Upper lobe of right lung (tissue), 1 donor: ENCODE measurements at regions not wholly inside any gene's neighbourhood (a gene's known extent, or its start where the extent isn't known, plus 50 kb on each side); places are given as distances from the start of the nearest gene placed in this dataset.

Experiments
- ATAC-seq: fragments of 200-7000 bp; cut with Tn5 transposase; one replicate; pipeline ENCODE4 v1.9.1; 2020; ENCODE audit warnings: mild to moderate bottlenecking, moderate library complexity
- DNase-seq: peaks from one replicate; pipeline ENCODE4 v3.0.0-alpha.2; 2020
- H3K27ac ChIP-seq: fragments of 200-600 bp; one replicate; pipeline ENCODE4 v1.8.0; 2022
- H3K27me3 ChIP-seq: fragments of 200-600 bp; one replicate; pipeline ENCODE4 v1.8.0; 2022; ENCODE audit warnings: mild to moderate bottlenecking
- H3K36me3 ChIP-seq: fragments of 200-600 bp; one replicate; pipeline ENCODE4 v1.8.0; 2022
- H3K4me1 ChIP-seq: fragments of 200-600 bp; one replicate; pipeline ENCODE4 v1.8.0; 2022
- H3K4me3 ChIP-seq: fragments of 200-600 bp; one replicate; pipeline ENCODE4 v1.8.0; 2022; ENCODE audit warnings: mild to moderate bottlenecking
- H3K9me3 ChIP-seq: fragments of 200-600 bp; one replicate; pipeline ENCODE4 v1.8.0; 2022
- intact Hi-C: fragments of 100-400 bp; cut with DNase I; formaldehyde crosslinking; loops from one replicate; pipeline ENCODE4 v1.11.0; 2022
- TF ChIP-seq, protein P1 (sequence below): fragments of 200-600 bp; IDR thresholded peaks from one replicate; pipeline ENCODE4 v1.8.0; 2022; ENCODE audit warnings: antibody characterized with exemption
- donor health status: DM: no; HTN: yes; CAD: no; lungs with severe emphysema.

DNA sequence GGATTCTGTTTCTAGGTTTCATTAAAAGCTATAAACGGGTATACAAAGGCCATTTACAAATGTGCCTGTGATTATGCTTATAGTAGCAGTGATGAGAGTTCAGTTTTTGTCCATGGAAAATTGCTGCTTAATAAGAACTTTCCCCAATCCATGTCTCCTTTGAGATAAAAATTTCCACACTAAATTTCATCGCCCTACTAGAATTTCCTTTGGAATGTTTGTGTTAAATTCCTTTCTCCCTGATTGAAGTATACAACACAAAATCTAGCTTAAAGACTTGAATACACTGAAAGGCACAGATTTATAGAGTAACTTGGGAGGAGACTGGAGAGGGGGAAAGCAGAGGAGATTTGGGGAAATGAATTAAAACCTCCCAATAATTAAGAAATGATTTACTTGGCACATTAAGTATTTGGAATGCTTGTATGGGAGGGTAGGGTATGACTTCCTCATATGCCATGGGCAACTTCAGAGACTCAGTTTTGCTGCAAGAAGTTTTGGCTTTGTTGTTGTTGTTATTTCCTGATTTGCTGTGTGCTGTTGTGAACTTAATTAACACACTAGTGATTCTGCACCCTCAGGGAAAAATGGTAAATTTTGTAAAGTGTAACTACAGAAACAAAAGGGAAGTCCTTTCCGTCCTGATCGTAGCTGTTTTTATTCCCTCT, 157.6 kb upstream of the LMO4 start:
- Histone ChIP-seq H3K4me3 (no peak overlapping the region), H3K4me1 (no peaks in the 10 kb centered on the region), H3K27ac (no peak overlapping the region), H3K27me3 (no peaks in the 10 kb centered on the region), H3K36me3 (no peaks in the 10 kb centered on the region), H3K9me3 (no peaks in the 10 kb centered on the region)
- TF ChIP-seq, protein P1, sequence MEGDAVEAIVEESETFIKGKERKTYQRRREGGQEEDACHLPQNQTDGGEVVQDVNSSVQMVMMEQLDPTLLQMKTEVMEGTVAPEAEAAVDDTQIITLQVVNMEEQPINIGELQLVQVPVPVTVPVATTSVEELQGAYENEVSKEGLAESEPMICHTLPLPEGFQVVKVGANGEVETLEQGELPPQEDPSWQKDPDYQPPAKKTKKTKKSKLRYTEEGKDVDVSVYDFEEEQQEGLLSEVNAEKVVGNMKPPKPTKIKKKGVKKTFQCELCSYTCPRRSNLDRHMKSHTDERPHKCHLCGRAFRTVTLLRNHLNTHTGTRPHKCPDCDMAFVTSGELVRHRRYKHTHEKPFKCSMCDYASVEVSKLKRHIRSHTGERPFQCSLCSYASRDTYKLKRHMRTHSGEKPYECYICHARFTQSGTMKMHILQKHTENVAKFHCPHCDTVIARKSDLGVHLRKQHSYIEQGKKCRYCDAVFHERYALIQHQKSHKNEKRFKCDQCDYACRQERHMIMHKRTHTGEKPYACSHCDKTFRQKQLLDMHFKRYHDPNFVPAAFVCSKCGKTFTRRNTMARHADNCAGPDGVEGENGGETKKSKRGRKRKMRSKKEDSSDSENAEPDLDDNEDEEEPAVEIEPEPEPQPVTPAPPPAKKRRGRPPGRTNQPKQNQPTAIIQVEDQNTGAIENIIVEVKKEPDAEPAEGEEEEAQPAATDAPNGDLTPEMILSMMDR, result no peak
- DNase-seq, result no peak
- intact Hi-C loops, result no loop called here
- no peak for ATAC-seq

DNA sequence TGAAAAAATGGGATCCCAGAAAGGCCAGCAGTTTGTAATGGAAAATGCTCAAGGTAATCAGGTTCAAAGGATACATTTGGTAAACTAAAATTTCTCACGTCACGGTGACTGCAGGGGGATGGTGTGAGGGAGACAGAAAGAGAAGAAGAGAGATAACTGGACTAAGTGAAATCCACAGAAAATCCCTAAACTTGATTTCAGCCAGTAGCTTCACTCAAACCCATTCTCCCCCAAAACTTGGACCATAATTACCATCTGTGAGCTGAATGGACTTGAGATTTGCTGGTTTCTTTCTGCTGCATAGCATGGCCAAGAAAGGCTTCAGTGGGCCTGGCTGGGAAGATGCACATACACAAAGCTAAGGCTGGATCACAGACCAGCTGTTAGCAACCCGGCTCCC, 155.4 kb upstream of the LMO4 start:
- Histone ChIP-seq H3K36me3 (no peaks in the 10 kb centered on the region), H3K9me3 (no peaks in the 10 kb centered on the region), H3K4me1 (no peaks in the 10 kb centered on the region), H3K4me3 (no peak overlapping the region), H3K27me3 (no peaks in the 10 kb centered on the region), H3K27ac (no peak overlapping the region)
- no peak for DNase-seq
- intact Hi-C loops, result no loop called here
- TF ChIP-seq, protein P1, result no peak
- ATAC-seq, result no peak

DNA sequence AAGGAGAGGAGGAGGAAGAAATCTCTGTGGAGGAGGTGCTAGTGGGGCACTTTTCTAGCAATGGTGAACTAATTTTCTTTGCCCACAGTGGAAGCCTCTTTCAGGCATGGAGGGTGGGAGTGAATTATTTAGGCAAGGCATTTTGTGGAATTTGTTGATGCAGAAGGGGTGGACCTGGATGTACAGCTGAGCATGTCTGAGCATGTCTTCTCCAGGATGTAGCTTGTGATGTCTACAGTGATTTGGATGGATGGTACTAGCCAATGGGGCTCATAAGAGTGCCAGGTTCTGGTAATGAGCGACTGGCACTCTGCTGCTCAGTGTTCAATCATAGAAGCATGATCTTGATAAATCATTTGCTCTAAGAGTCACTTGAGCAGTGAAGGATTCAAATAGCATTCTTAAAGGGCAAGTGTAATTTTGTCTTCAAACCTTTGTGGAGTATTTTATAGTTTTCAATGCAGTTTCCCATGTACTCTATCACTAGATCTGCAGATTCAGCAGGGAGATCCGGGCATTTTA, 153.9 kb upstream of the LMO4 start:
- Histone ChIP-seq H3K27ac (no peak overlapping the region), H3K36me3 (no peaks in the 10 kb centered on the region), H3K4me3 (no peak overlapping the region), H3K4me1 (peaks cover 1% of the 10 kb centered on the region), H3K27me3 (no peaks in the 10 kb centered on the region), H3K9me3 (no peaks in the 10 kb centered on the region)
- intact Hi-C loops, result no loop called here
- TF ChIP-seq, protein P1, result no peak
- no peak for DNase-seq
- ATAC-seq, result peak; percentile 67

DNA sequence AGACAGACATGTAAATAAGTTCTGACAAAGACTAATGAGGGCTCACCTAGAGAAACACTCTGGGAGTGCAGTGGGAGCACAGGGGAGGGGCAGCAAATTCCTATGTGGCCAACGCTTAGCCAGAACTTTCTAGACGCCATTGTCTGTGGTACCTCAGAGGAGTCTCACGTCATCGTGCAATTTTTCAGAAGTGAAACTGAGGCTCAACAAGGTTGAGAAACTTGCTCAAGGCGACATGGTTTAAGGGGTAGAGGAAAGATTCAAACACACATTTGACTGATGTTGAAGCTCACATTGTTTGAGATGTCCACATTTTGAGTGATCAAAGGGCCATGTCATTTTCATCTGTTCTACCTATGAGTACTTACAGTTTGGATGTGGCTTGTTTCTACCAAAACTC, 152.6 kb upstream of the LMO4 start:
- Histone ChIP-seq H3K4me3 (no peak overlapping the region), H3K27me3 (no peaks in the 10 kb centered on the region), H3K27ac (no peak overlapping the region), H3K4me1 (peaks cover 8% of the 10 kb centered on the region), H3K36me3 (no peaks in the 10 kb centered on the region), H3K9me3 (no peaks in the 10 kb centered on the region)
- no peak for ATAC-seq
- TF ChIP-seq, protein P1, result no peak
- intact Hi-C loops, result no loop called here
- no peak for DNase-seq

DNA sequence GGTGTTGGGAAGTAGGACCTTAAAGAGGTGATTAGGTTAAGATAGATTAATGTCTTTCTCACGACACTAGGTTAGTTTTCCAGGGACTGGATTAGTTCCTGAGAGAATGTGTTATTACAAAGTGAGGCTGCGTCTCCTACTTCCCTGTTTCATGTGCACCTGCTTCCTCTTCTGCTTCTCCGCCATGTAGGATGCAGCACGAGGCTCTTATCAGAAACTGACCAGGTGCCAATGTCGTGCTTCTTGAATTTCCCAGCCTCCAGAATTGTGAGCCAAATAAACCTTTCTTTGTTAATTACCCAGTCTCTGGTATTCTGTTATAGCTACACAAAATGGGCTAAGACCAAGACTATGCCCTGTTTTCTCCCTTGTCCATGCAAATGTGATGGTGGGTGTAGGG, 152.2 kb upstream of the LMO4 start:
- intact Hi-C loops, result no loop called here
- Histone ChIP-seq H3K27ac (no peak overlapping the region), H3K36me3 (no peaks in the 10 kb centered on the region), H3K9me3 (no peaks in the 10 kb centered on the region), H3K4me1 (peaks cover 8% of the 10 kb centered on the region), H3K4me3 (no peak overlapping the region), H3K27me3 (no peaks in the 10 kb centered on the region)
- ATAC-seq (no peak), DNase-seq (no peak)
- TF ChIP-seq, protein P1, result no peak

DNA sequence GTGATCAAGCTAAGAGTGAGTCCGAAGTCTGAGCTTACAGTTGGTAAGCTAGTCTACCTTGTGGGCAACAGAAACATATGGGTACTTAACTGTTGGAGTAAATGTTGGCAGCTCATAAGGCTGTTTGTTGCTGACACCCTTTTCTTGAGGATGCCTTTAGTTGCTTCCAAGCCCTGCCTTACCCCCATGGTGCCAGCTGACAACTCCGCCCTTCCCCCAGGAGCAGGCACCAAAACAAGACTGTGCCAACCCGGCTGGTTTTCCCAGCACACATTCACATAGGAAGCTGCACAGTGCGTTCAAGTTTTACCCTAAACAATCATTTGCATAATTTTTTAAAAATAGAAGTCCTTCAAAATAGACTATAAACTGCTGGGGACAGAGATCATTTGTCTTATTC, 150.2 kb upstream of the LMO4 start:
- peaks cover 8% of the 10 kb centered on the region for H3K4me1 ChIP-seq
- no peak for ATAC-seq
- no peaks in the 10 kb centered on the region for H3K27me3 ChIP-seq

More for the DNA sequence above, 150.2 kb upstream of the LMO4 start:
- no peak overlapping the region for H3K27ac ChIP-seq
- H3K9me3 ChIP-seq, result no peaks in the 10 kb centered on the region
- no peak overlapping the region for H3K4me3 ChIP-seq
- no peak for DNase-seq
- TF ChIP-seq, protein P1, result no peak
- H3K36me3 ChIP-seq, result no peaks in the 10 kb centered on the region
- intact Hi-C loops, result no loop called here
